ENCODE measurements at regions not wholly inside any gene's neighbourhood (a gene's known extent, or its start where the extent isn't known, plus 50 kb on each side); places are given as distances from the start of the nearest gene placed in this dataset.

DNA sequence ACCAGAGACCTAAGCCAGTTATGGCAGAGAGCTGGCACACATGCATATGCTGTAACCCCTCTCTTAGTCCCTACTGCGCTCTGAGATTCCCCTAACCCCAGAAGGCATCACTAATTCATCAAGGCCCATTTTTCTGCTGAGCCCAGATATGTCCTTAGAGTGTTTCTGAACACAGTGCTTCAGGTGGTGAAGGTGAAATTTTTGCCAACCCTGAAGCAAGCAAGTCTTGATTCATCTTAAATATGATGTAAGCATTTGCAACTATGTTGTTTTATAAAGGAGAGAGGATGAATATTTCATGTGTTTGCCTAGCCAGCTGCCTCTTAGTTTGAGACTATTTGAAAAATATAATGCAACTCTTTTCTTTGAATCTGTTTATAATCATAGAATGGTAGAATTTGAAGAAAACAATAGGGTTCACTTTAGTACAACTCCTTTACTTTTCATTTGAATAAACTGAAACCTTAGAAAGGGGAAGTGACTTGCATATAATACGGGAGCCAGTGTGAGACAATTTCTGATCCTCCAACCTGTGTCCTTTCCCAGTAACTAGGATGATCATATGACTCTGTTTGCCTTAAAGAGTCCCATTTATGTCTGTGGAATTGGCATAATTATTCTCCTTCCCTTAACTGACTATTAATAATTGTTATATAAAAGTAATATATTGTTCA, 194.3 kb upstream of the MTNR1B start:
- TF ChIP-seq MAFK (IDR thresholded peaks at IDR 0.05; ENCODE audit: partially characterized antibody) (no peak), NFE2L2 (conservative IDR thresholded peaks at IDR 0.05; ENCODE audit: low read length) (no peak), ESRRA (IDR thresholded peaks at IDR 0.05; ENCODE audit: borderline replicate concordance, low read length) (no peak), POLR2A (IDR thresholded peaks at IDR 0.05; ENCODE audit: low read length) (no peak), KDM5A (IDR thresholded peaks at IDR 0.05) (no peak)
- TF ChIP-seq, protein P1, sequence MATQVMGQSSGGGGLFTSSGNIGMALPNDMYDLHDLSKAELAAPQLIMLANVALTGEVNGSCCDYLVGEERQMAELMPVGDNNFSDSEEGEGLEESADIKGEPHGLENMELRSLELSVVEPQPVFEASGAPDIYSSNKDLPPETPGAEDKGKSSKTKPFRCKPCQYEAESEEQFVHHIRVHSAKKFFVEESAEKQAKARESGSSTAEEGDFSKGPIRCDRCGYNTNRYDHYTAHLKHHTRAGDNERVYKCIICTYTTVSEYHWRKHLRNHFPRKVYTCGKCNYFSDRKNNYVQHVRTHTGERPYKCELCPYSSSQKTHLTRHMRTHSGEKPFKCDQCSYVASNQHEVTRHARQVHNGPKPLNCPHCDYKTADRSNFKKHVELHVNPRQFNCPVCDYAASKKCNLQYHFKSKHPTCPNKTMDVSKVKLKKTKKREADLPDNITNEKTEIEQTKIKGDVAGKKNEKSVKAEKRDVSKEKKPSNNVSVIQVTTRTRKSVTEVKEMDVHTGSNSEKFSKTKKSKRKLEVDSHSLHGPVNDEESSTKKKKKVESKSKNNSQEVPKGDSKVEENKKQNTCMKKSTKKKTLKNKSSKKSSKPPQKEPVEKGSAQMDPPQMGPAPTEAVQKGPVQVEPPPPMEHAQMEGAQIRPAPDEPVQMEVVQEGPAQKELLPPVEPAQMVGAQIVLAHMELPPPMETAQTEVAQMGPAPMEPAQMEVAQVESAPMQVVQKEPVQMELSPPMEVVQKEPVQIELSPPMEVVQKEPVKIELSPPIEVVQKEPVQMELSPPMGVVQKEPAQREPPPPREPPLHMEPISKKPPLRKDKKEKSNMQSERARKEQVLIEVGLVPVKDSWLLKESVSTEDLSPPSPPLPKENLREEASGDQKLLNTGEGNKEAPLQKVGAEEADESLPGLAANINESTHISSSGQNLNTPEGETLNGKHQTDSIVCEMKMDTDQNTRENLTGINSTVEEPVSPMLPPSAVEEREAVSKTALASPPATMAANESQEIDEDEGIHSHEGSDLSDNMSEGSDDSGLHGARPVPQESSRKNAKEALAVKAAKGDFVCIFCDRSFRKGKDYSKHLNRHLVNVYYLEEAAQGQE (IDR thresholded peaks at IDR 0.05): no peak
- TF ChIP-seq, protein P2, sequence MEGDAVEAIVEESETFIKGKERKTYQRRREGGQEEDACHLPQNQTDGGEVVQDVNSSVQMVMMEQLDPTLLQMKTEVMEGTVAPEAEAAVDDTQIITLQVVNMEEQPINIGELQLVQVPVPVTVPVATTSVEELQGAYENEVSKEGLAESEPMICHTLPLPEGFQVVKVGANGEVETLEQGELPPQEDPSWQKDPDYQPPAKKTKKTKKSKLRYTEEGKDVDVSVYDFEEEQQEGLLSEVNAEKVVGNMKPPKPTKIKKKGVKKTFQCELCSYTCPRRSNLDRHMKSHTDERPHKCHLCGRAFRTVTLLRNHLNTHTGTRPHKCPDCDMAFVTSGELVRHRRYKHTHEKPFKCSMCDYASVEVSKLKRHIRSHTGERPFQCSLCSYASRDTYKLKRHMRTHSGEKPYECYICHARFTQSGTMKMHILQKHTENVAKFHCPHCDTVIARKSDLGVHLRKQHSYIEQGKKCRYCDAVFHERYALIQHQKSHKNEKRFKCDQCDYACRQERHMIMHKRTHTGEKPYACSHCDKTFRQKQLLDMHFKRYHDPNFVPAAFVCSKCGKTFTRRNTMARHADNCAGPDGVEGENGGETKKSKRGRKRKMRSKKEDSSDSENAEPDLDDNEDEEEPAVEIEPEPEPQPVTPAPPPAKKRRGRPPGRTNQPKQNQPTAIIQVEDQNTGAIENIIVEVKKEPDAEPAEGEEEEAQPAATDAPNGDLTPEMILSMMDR (IDR thresholded peaks at IDR 0.05): no peak
- TF ChIP-seq, protein P3, sequence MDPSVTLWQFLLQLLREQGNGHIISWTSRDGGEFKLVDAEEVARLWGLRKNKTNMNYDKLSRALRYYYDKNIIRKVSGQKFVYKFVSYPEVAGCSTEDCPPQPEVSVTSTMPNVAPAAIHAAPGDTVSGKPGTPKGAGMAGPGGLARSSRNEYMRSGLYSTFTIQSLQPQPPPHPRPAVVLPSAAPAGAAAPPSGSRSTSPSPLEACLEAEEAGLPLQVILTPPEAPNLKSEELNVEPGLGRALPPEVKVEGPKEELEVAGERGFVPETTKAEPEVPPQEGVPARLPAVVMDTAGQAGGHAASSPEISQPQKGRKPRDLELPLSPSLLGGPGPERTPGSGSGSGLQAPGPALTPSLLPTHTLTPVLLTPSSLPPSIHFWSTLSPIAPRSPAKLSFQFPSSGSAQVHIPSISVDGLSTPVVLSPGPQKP (IDR thresholded peaks at IDR 0.05; ENCODE audit: low read depth, low read length): no peak
